OCI-LY7 (cell line): ENCODE measurements at regions not wholly inside any gene's neighbourhood (a gene's known extent, or its start where the extent isn't known, plus 50 kb on each side); places are given as distances from the start of the nearest gene placed in this dataset.

ENCODE experiments used
- BruUV-seq: library from RNA; stranded (reverse); fragments of 400-500 nt; replicated peaks from 2 replicates; lab custom pipeline; 2021; lab: Mats Ljungman, UMichigan
- CTCF ChIA-PET: fragments of 300-600 bp; sonication (Branson Sonifier 250); formaldehyde crosslinking; loops from one replicate; lab custom pipeline; 2022; ENCODE audit warnings: antibody characterized with exemption; ENCODE audit not compliant: unreplicated experiment; lab: Charles Lee
- POLR2A ChIA-PET: fragments of 300-600 bp; sonication (Branson Sonifier 250); formaldehyde crosslinking; loops from one replicate; lab custom pipeline; 2022; ENCODE audit warnings: antibody characterized with exemption; lab: Charles Lee
- DNase-seq: peaks from one replicate; pipeline ENCODE4 v3.0.0-alpha.2; 2015; ENCODE audit warnings: low spot score
- H2AFZ ChIP-seq: fragments of 200-600 bp; sonication (generic), shearing (Covaris generic); 2 replicates; pipeline ENCODE4 v1.6.1; 2014; ENCODE audit warnings: mild to moderate bottlenecking, antibody characterized with exemption, low read length, moderate library complexity
- H3K27ac ChIP-seq: fragments of 200-600 bp; sonication (generic); 2 replicates; pipeline ENCODE4 v1.5.1; 2014; ENCODE audit warnings: mixed run types, low read depth, mild to moderate bottlenecking, moderate library complexity, low read length, inconsistent platforms; ENCODE audit not compliant: poor library complexity, severe bottlenecking
- H3K36me3 ChIP-seq: fragments of 200-600 bp; sonication (generic); 2 replicates; pipeline ENCODE4 v1.6.1; 2014; ENCODE audit warnings: mild to moderate bottlenecking, antibody characterized with exemption, low read length, moderate library complexity, mixed read lengths; ENCODE audit not compliant: insufficient read depth
- H3K4me1 ChIP-seq: fragments of 200-600 bp; sonication (generic); 2 replicates; pipeline ENCODE4 v1.5.1; 2014; ENCODE audit warnings: mild to moderate bottlenecking, low read length; ENCODE audit not compliant: insufficient read depth, poor library complexity, severe bottlenecking
- H3K4me2 ChIP-seq: fragments of 200-600 bp; sonication (generic); 2 replicates; pipeline ENCODE4 v1.6.1; 2014; ENCODE audit warnings: mild to moderate bottlenecking, low read length
- H3K4me3 ChIP-seq: fragments of 200-600 bp; sonication (generic); 2 replicates; pipeline ENCODE4 v1.5.1; 2014; ENCODE audit warnings: mild to moderate bottlenecking, low read depth, low read length; ENCODE audit not compliant: poor library complexity, severe bottlenecking
- H3K79me2 ChIP-seq: fragments of 200-600 bp; sonication (generic); 2 replicates; pipeline ENCODE4 v1.6.1; 2016; ENCODE audit warnings: low read depth, mild to moderate bottlenecking, low read length, moderate library complexity, mixed read lengths; ENCODE audit not compliant: insufficient read depth
- H3K9me2 ChIP-seq: fragments of 200-600 bp; sonication (generic); 2 replicates; pipeline ENCODE4 v1.6.1; 2016; ENCODE audit warnings: mild to moderate bottlenecking, low read length, mixed read lengths; ENCODE audit not compliant: insufficient read depth
- H3K9me3 ChIP-seq: fragments of 200-600 bp; sonication (generic); 2 replicates; pipeline ENCODE4 v1.6.1; 2014; ENCODE audit warnings: mild to moderate bottlenecking, mixed run types, low read length, mixed read lengths
- H4K20me1 ChIP-seq: fragments of 200-600 bp; sonication (generic); 2 replicates; pipeline ENCODE4 v1.6.1; 2014; ENCODE audit warnings: mild to moderate bottlenecking, antibody characterized with exemption, low read length, moderate library complexity, mixed read lengths; ENCODE audit not compliant: insufficient read depth
- CTCF ChIP-seq: fragments of 200-600 bp; sonication (generic); conservative IDR thresholded peaks from 2 replicates; pipeline ENCODE4 v1.5.1; 2014; ENCODE audit warnings: mild to moderate bottlenecking, antibody characterized with exemption, low read length, moderate library complexity, mixed read lengths
- EZH2phosphoT487 ChIP-seq: fragments of 200-600 bp; sonication (generic); IDR thresholded peaks from 2 replicates; pipeline ENCODE4 v1.6.1; 2018; ENCODE audit warnings: low read depth, borderline replicate concordance, mild to moderate bottlenecking, mixed run types, antibody characterized with exemption, low read length, moderate library complexity, mixed read lengths
- intact Hi-C: fragments of 100-400 bp; cut with micrococcal nuclease; formaldehyde crosslinking; loops from one replicate; pipeline ENCODE4 v1.10.0; 2022; ENCODE audit not compliant: unreplicated experiment

- Histone ChIP-seq H3K4me2 (no peak overlapping the region), H3K9me2 (no peaks in the 10 kb centered on the region), H3K79me2 (no peaks in the 10 kb centered on the region), H4K20me1 (no peaks in the 10 kb centered on the region), H3K36me3 (no peaks in the 10 kb centered on the region), H3K9me3 (no peaks in the 10 kb centered on the region), H2AFZ (no peak overlapping the region), H3K27ac (no peak overlapping the region), H3K4me1 (no peaks in the 10 kb centered on the region), H3K4me3 (no peak overlapping the region)
- intact Hi-C loops: no loop called here
- POLR2A ChIA-PET: no interaction called here
- no peak for DNase-seq
- no TSS peak for BruUV-seq
- TF ChIP-seq CTCF (no peak), EZH2phosphoT487 (no peak)
- CTCF ChIA-PET: no interaction called here
Measured at GRCh38 chr7:81600608-81601007, 169.2 kb downstream of the HGF start.

GRCh38 chr7:81598951-81599350, 170.9 kb downstream of the HGF start:
- Histone ChIP-seq H3K79me2 (no peaks in the 10 kb centered on the region), H3K9me3 (no peaks in the 10 kb centered on the region), H3K4me3 (no peak overlapping the region), H3K27ac (no peak overlapping the region), H3K9me2 (no peaks in the 10 kb centered on the region), H3K4me1 (no peaks in the 10 kb centered on the region), H3K4me2 (no peak overlapping the region), H3K36me3 (no peaks in the 10 kb centered on the region), H2AFZ (no peak overlapping the region), H4K20me1 (no peaks in the 10 kb centered on the region)
- no TSS peak for BruUV-seq
- POLR2A ChIA-PET: interaction anchor here (0.6 to 0.7 kb wide), 3 partner anchors 10 to 770 kb away, joined by 3 to 5 read pairs (median 4); no protein-coding TSS in a partner anchor
- CTCF ChIA-PET: no interaction called here
- TF ChIP-seq CTCF: no peak
- TF ChIP-seq EZH2phosphoT487: no peak
- intact Hi-C loops: no loop called here
- no peak for DNase-seq

GRCh38 chr7:81594767-81595166, 175.1 kb downstream of the HGF start:
- no peaks in the 10 kb centered on the region for H3K9me3 ChIP-seq
- no peak overlapping the region for H3K4me3 ChIP-seq
- no peaks in the 10 kb centered on the region for H3K4me1 ChIP-seq
- CTCF ChIA-PET: no interaction called here
- no peaks in the 10 kb centered on the region for H3K9me2 ChIP-seq
- no peak overlapping the region for H2AFZ ChIP-seq
- POLR2A ChIA-PET: no interaction called here
- H3K36me3 ChIP-seq: no peaks in the 10 kb centered on the region
- H3K79me2 ChIP-seq: no peaks in the 10 kb centered on the region
- H4K20me1 ChIP-seq: no peaks in the 10 kb centered on the region
- TF ChIP-seq CTCF (no peak), EZH2phosphoT487 (no peak)
- no peak overlapping the region for H3K27ac ChIP-seq
- no TSS peak for BruUV-seq
- intact Hi-C loops: no loop called here
- DNase-seq: no peak
- no peak overlapping the region for H3K4me2 ChIP-seq
